Stimulated activated naive CD8-positive, alpha-beta T cell treated with anti-CD3 and anti-CD28 coated beads, Interleukin-15, amount 100 ng/mL, for 72 hours (primary cell): ENCODE measurements at regions not wholly inside any gene's neighbourhood (a gene's known extent, or its start where the extent isn't known, plus 50 kb on each side); places are given as distances from the start of the nearest gene placed in this dataset.
A peak's percentile ranks its signal among the peaks of the same experiment; 100 is the strongest.

Experiments
- ATAC-seq: fragments of 150-1000 bp; cut with Tn5 transposase; 2 replicates; pipeline ENCODE4 v1.10.0; 2021; ENCODE audit warnings: mild to moderate bottlenecking, moderate library complexity
- DNase-seq, 2 donors: peaks; one replicate each; pipeline ENCODE4 v3.0.0; 2021 to 2022
- H3K27ac Mint-ChIP-seq, 2 donors: one replicate each; pipeline ENCODE4 v1.8.0; 2022; ENCODE audit warnings: mild to moderate bottlenecking in 2 of 2, mixed read lengths in 2 of 2, moderate library complexity in 2 of 2
- H3K27me3 Mint-ChIP-seq: one replicate; pipeline ENCODE4 v1.8.0; 2022; ENCODE audit warnings: mixed read lengths
- H3K4me1 Mint-ChIP-seq: one replicate; pipeline ENCODE4 v1.8.0; 2022; ENCODE audit warnings: mild to moderate bottlenecking, mixed read lengths
- H3K4me3 Mint-ChIP-seq, 2 donors: one replicate each; pipeline ENCODE4 v1.8.0; 2022; ENCODE audit warnings: mild to moderate bottlenecking in 2 of 2, mixed read lengths in 2 of 2, moderate library complexity in 1 of 2
- H3K9me3 Mint-ChIP-seq, 2 donors: one replicate each; pipeline ENCODE4 v1.8.0; 2022; ENCODE audit warnings: mixed read lengths in 2 of 2

GRCh38 chr2:5254791-5255332, 437.3 kb upstream of the SOX11 start:
- no peak overlapping the region for H3K4me3 Mint-ChIP-seq
- H3K27me3 Mint-ChIP-seq, result no peaks in the 10 kb centered on the region
- peaks cover 30 to 35% of the 10 kb centered on the region in 2 donors for H3K9me3 Mint-ChIP-seq
- no peak for ATAC-seq
- DNase-seq, result no peak
- no peaks in the 10 kb centered on the region for H3K4me1 Mint-ChIP-seq
- no peak overlapping the region for H3K27ac Mint-ChIP-seq

GRCh38 chr2:5263291-5263690, 428.9 kb upstream of the SOX11 start:
- no peak overlapping the region for H3K4me3 Mint-ChIP-seq
- DNase-seq (no peak), ATAC-seq (no peak)
- H3K27me3 Mint-ChIP-seq, result no peaks in the 10 kb centered on the region
- H3K27ac Mint-ChIP-seq, result no peak overlapping the region
- H3K4me1 Mint-ChIP-seq, result no peaks in the 10 kb centered on the region
- peaks cover 12 to 16% of the 10 kb centered on the region in 2 donors for H3K9me3 Mint-ChIP-seq

DNA sequence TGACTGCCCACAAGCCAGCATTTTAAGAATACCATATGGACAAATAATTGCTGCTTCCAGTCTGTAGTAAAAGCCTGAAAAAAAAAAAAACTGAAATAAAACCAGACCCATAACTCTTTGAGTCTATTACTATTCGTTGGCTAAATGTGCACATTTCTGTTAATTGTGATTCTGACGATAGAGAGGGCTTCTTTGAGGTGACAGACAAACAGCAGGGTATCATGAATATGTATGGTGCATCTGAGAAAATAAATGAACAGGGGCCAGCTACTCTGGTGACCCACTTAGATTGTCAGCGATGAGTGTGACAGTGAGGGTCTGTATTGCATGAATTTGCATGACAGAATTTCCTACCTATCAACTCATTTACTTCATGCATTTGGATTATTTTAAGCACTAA, 427.8 kb upstream of the SOX11 start:
- H3K4me3 Mint-ChIP-seq, result no peak overlapping the region
- ATAC-seq (no peak), DNase-seq (no peak)

DNA sequence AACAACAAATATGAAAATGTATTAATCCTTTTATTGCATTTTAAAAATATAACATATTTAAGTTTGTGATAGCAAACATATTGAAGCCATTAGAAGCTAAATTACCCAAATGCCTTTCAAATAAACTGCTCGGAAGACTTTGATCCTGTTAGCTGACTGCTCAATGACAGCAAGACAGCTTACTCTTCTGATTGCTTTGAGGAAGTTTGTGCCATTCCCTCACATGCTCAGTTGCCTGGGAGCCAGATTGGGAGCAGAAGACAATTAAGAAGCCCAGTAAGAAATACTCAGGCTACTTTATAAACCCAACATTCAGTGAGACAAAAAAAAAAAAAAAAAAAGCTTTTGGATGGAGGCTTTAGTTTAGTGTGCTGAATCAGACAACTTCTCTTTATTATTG, 407.1 kb upstream of the SOX11 start:
- Mint-ChIP-seq H3K9me3 (peaks cover 0 to 7% of the 10 kb centered on the region in 2 donors), H3K27ac (no peak overlapping the region), H3K4me3 (no peak overlapping the region), H3K27me3 (no peaks in the 10 kb centered on the region), H3K4me1 (no peaks in the 10 kb centered on the region)
- DNase-seq (no peak), ATAC-seq (no peak)

More for the DNA sequence above, 427.8 kb upstream of the SOX11 start:
- Mint-ChIP-seq H3K27me3 (no peaks in the 10 kb centered on the region), H3K27ac (no peak overlapping the region), H3K9me3 (peaks cover 11 to 12% of the 10 kb centered on the region in 2 donors), H3K4me1 (no peaks in the 10 kb centered on the region)

- H3K9me3 Mint-ChIP-seq, result peaks cover 0 to 7% of the 10 kb centered on the region in 2 donors
- H3K4me1 Mint-ChIP-seq, result no peaks in the 10 kb centered on the region
- DNase-seq, result no peak
- H3K27ac Mint-ChIP-seq, result no peak overlapping the region
- ATAC-seq, result no peak
- no peak overlapping the region for H3K4me3 Mint-ChIP-seq
- H3K27me3 Mint-ChIP-seq, result no peaks in the 10 kb centered on the region
Observed at GRCh38 chr2:5285872-5286769, 406.1 kb upstream of the SOX11 start.

- no peak overlapping the region for H3K27ac Mint-ChIP-seq
- no peaks in the 10 kb centered on the region for H3K4me1 Mint-ChIP-seq
- no peaks in the 10 kb centered on the region for H3K27me3 Mint-ChIP-seq
- ATAC-seq (no peak), DNase-seq (no peak)
- peaks cover 4 to 7% of the 10 kb centered on the region in 2 donors for H3K9me3 Mint-ChIP-seq
- H3K4me3 Mint-ChIP-seq, result no peak overlapping the region
Observed at GRCh38 chr2:5287558-5288334, 404.4 kb upstream of the SOX11 start.

GRCh38 chr2:5290900-5291546, 401.2 kb upstream of the SOX11 start:
- ATAC-seq, result no peak
- Mint-ChIP-seq H3K9me3 (peaks cover 0 to 4% of the 10 kb centered on the region in 2 donors), H3K4me1 (no peaks in the 10 kb centered on the region), H3K27ac (no peak overlapping the region), H3K27me3 (no peaks in the 10 kb centered on the region), H3K4me3 (no peak overlapping the region)
- DNase-seq, result no peak

GRCh38 chr2:5304640-5305039, 387.5 kb upstream of the SOX11 start:
- no peak for ATAC-seq

DNA sequence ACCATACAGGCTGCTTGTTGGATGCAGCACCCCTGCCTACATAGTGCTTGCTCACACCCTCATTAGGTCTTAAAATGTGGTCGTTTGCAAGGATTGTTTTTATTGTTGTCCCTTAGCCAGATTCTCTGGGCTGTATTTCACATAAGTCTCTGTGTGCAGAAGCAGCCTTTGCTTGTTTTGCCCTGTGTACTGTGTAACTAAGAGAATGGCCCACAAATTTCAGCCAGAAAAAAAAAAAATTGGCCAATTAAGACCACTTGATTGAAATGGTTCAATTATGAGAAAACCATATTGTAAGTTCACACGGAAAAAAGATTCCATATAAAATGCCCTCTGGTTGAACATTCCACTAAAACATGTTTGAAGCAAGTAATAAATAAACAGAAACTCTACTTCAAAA, 377.1 kb upstream of the SOX11 start:
- Mint-ChIP-seq H3K4me3 (no peak overlapping the region), H3K27ac (no peak overlapping the region), H3K9me3 (peaks cover 7 to 18% of the 10 kb centered on the region in 2 donors), H3K27me3 (no peaks in the 10 kb centered on the region), H3K4me1 (no peaks in the 10 kb centered on the region)
- ATAC-seq (no peak), DNase-seq (no peak)

More at GRCh38 chr2:5304640-5305039, 387.5 kb upstream of the SOX11 start:
- DNase-seq, result no peak
- peaks cover 8 to 20% of the 10 kb centered on the region in 2 donors for H3K9me3 Mint-ChIP-seq
- no peak overlapping the region for H3K27ac Mint-ChIP-seq
- no peak overlapping the region for H3K4me3 Mint-ChIP-seq
- H3K27me3 Mint-ChIP-seq, result no peaks in the 10 kb centered on the region
- H3K4me1 Mint-ChIP-seq, result no peaks in the 10 kb centered on the region

DNA sequence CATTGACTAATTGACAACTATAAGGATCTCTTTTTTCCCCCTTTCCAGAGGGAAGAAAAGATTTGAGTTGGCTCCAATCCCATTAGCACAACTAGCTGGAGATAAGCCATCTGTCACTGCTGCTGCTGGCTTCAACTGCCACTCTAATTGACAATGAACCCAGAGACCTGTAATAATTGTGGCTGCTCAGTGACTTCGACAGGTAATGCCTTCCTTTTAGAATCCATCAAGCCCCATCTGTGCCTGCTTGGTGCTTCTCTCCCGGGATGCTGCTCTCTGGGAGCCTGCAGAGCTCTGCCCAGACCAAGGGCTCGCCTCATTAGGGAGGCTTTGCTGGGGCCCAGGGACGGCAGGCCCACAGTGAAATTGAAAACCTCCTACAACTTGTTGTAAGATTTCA, 376.7 kb upstream of the SOX11 start:
- Mint-ChIP-seq H3K4me3 (no peak overlapping the region), H3K9me3 (peaks cover 2 to 15% of the 10 kb centered on the region in 2 donors), H3K27me3 (no peaks in the 10 kb centered on the region), H3K4me1 (no peaks in the 10 kb centered on the region), H3K27ac (no peak overlapping the region)
- no peak for DNase-seq
- no peak for ATAC-seq

- Mint-ChIP-seq H3K27ac (no peak overlapping the region), H3K4me1 (no peaks in the 10 kb centered on the region), H3K4me3 (no peak overlapping the region), H3K9me3 (peaks cover 4 to 13% of the 10 kb centered on the region in 2 donors), H3K27me3 (no peaks in the 10 kb centered on the region)
- ATAC-seq (no peak), DNase-seq (no peak)
Observed at GRCh38 chr2:5316001-5316490, 376.1 kb upstream of the SOX11 start.

- Mint-ChIP-seq H3K27ac (no peak overlapping the region), H3K9me3 (peaks cover 5 to 11% of the 10 kb centered on the region in 2 donors), H3K27me3 (no peaks in the 10 kb centered on the region), H3K4me1 (no peaks in the 10 kb centered on the region), H3K4me3 (no peak overlapping the region)
- DNase-seq, result no peak
- no peak for ATAC-seq
Observed at GRCh38 chr2:5319493-5319892, 372.7 kb upstream of the SOX11 start.

DNA sequence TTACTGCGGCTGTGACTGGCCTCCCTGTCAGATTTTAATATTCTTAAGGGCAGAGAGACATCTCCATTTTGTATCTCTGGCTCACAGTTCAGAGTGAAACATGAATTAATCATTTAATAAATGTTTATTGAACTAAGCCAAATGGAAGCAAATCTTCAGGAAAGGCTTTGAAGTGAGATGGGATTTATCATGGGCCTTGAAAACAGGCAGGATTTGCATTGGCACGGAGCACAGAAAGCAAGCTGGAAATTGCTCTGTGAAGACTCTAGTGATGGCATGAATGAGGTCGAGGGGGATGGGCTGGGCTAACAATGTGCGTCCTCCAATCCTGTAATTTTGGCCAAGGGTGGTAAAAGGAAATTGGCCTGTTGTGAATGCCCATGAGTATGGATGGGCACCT, 369.8 kb upstream of the SOX11 start:
- Mint-ChIP-seq H3K4me3 (no peak overlapping the region), H3K9me3 (peaks cover 10 to 29% of the 10 kb centered on the region in 2 donors), H3K4me1 (no peaks in the 10 kb centered on the region), H3K27ac (no peak overlapping the region), H3K27me3 (no peaks in the 10 kb centered on the region)
- DNase-seq, result no peak
- no peak for ATAC-seq

DNA sequence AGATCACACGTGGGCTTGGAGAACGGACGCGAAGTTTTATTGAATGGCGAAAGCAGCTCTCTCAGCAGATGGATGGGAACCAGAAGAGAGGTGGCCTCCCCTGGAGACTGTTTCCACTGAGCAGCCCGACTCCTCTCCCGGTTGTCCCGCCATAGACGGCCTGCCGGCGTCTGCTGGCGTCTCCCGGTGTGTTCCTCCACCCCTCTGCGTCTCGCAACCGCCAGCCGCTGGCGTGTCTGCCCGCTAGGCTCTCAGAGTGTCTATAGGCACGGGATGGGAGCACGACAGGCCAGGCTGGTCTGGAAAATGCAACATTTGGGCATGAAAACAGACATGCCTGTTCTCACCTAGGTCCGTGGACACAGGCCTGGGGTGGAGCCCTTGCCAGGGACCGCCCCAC, 366.7 kb upstream of the SOX11 start:
- Mint-ChIP-seq H3K27ac (no peak overlapping the region), H3K27me3 (no peaks in the 10 kb centered on the region), H3K4me3 (no peak overlapping the region), H3K4me1 (no peaks in the 10 kb centered on the region), H3K9me3 (peaks cover 5 to 29% of the 10 kb centered on the region in 2 donors)
- no peak for ATAC-seq
- DNase-seq, result no peak

DNA sequence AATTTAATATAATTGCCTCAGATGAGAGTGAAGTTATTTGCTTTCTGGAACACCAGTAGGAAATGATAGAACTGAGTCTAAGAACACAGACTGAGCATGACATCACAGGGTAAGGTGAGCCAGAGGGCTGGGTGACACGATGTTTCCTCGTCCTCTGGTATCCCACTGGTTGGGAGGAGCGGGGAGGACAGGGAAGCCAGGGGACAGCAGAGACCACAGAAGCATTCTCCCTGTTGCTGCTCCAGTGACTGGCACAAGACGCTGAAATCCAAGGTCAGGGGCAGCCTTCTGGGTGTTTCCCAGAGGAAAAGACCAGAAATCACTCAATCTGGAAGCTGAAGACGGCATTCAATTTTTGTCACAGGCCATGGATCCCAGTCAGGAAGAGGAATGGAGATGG, 363.4 kb upstream of the SOX11 start:
- ATAC-seq (no peak), DNase-seq (no peak)
- Mint-ChIP-seq H3K27ac (peak overlapping the region in 1 of 2 donors; percentile 82), H3K4me3 (no peak overlapping the region), H3K9me3 (peaks cover 5 to 22% of the 10 kb centered on the region in 2 donors), H3K4me1 (no peaks in the 10 kb centered on the region), H3K27me3 (no peaks in the 10 kb centered on the region)
